Activated CD8-positive, alpha-beta T cell treated with anti-CD3 and anti-CD28 coated beads, Interleukin-2, amount 10 ng/mL, durations not matched to agents 7 days and 5 days (primary cell): ENCODE measurements at regions not wholly inside any gene's neighbourhood (a gene's known extent, or its start where the extent isn't known, plus 50 kb on each side); places are given as distances from the start of the nearest gene placed in this dataset.
"Not testable (repeated sequence)": the region's sequence is repeated elsewhere in the genome, so short reads cannot be mapped to it uniquely, and the experiment has no call there.

Experiments
- ATAC-seq: fragments of 150-1000 bp; cut with Tn5 transposase; one replicate; pipeline ENCODE4 v1.10.0; 2021; ENCODE audit warnings: moderate library complexity
- CTCF ChIA-PET: fragments of 350-600 bp; sonication (Branson Sonifier 250); formaldehyde crosslinking; loops from one replicate; lab custom pipeline; 2021; ENCODE audit warnings: antibody characterized with exemption; lab: Charles Lee
- POLR2A ChIA-PET: fragments of 350-600 bp; sonication (Branson Sonifier 250); formaldehyde crosslinking; loops from one replicate; lab custom pipeline; 2021; ENCODE audit warnings: antibody characterized with exemption; lab: Charles Lee
- DNase-seq: peaks from one replicate; pipeline ENCODE4 v3.0.0-alpha.2; 2020
- H3K27ac Mint-ChIP-seq: one replicate; pipeline ENCODE4 v1.8.0; 2021; ENCODE audit warnings: mild to moderate bottlenecking, mixed read lengths
- H3K27me3 Mint-ChIP-seq: one replicate; pipeline ENCODE4 v1.8.0; 2021; ENCODE audit warnings: low read depth, mixed read lengths
- H3K36me3 Mint-ChIP-seq: one replicate; pipeline ENCODE4 v1.8.0; 2021; ENCODE audit warnings: low read depth, mixed read lengths
- H3K4me1 Mint-ChIP-seq: one replicate; pipeline ENCODE4 v1.8.0; 2021; ENCODE audit warnings: low read depth, mixed read lengths
- H3K4me3 Mint-ChIP-seq: one replicate; pipeline ENCODE4 v1.8.0; 2021; ENCODE audit warnings: mild to moderate bottlenecking, mixed read lengths
- H3K9me3 Mint-ChIP-seq: one replicate; pipeline ENCODE4 v1.8.0; 2022; ENCODE audit warnings: mixed read lengths; ENCODE audit not compliant: insufficient read depth

DNA sequence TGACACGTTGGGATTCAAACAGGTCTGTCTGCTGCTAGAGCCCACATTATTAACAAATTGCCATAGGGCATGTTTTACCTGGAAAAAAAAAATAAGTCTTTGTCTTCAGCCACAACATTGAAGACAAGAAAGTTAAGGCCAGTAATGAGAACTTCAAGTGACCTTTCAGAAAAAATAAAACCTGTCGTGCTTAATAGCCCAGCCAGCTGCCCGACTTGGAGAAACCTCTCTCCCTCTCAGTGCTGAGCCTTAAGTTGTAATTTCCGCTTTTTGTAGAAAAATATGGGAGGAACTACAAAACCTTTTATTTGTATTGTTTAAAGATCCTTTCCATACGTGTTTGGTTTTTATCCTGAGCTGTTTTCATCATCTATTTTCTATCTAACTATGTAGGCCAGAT lies 454.3 kb upstream of the SLITRK6 start:
- DNase-seq, POLR2A ChIA-PET, ATAC-seq, CTCF ChIA-PET, H3K36me3 Mint-ChIP-seq, H3K27ac Mint-ChIP-seq, H3K4me3 Mint-ChIP-seq, H3K27me3 Mint-ChIP-seq, H3K4me1 Mint-ChIP-seq, H3K9me3 Mint-ChIP-seq: not testable (repeated sequence)

DNA sequence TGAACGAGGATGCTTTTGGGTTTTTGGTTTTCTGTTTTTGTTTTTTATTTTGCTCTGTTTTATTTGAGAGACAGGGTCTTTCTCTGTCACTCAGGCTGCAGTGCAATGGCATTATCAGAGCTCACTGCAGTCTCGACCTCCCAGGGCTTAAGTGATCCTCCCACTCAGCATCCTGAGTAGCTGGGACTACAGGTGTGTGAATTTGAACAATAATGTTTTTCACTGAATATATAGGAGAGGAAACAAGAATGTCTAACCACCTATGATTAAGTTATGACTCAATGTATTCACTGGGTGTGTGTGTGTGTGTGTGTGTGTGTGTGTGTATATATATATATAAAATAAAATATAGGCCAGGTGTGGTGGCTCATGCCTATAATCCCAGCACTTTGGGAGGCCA lies 456.6 kb upstream of the SLITRK6 start:
- H3K4me3 Mint-ChIP-seq, H3K4me1 Mint-ChIP-seq, DNase-seq, CTCF ChIA-PET, H3K27ac Mint-ChIP-seq, ATAC-seq, POLR2A ChIA-PET, H3K36me3 Mint-ChIP-seq, H3K9me3 Mint-ChIP-seq, H3K27me3 Mint-ChIP-seq: not testable (repeated sequence)

GRCh38 chr13:86269511-86269910 lies 470.3 kb upstream of the SLITRK6 start:
- Mint-ChIP-seq H3K9me3 (no peaks in the 10 kb centered on the region), H3K27ac (no peak overlapping the region), H3K4me1 (no peaks in the 10 kb centered on the region), H3K4me3 (no peak overlapping the region), H3K27me3 (no peaks in the 10 kb centered on the region), H3K36me3 (no peaks in the 10 kb centered on the region)
- DNase-seq, result no peak
- ChIA-PET CTCF (no interaction called here), POLR2A (no interaction called here)
- ATAC-seq, result no peak

DNA sequence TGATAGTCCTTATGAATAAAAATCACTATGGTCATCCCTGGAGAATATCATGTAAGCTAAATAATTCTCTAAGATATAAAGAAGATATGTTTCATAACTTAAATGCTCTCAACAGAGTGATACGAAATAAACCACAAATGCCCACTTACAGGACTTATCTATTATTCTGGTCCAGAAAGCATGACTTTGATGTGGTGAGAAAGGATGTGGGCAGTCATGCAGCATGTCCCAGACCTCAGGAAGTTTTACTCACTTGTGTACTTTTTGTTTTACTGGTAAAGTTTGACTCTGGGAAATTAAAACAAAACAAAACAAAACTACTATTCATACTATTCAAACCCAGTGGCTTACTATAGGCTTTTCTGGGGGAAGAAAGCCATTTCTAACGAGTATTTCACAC lies 483.2 kb upstream of the SLITRK6 start:
- POLR2A ChIA-PET, result no interaction called here
- ATAC-seq (no peak), DNase-seq (no peak)
- H3K27me3 Mint-ChIP-seq, result no peaks in the 10 kb centered on the region
- no peaks in the 10 kb centered on the region for H3K4me1 Mint-ChIP-seq
- CTCF ChIA-PET, result no interaction called here
- no peaks in the 10 kb centered on the region for H3K36me3 Mint-ChIP-seq
- no peak overlapping the region for H3K27ac Mint-ChIP-seq
- no peak overlapping the region for H3K4me3 Mint-ChIP-seq
- H3K9me3 Mint-ChIP-seq, result peaks cover 1% of the 10 kb centered on the region

DNA sequence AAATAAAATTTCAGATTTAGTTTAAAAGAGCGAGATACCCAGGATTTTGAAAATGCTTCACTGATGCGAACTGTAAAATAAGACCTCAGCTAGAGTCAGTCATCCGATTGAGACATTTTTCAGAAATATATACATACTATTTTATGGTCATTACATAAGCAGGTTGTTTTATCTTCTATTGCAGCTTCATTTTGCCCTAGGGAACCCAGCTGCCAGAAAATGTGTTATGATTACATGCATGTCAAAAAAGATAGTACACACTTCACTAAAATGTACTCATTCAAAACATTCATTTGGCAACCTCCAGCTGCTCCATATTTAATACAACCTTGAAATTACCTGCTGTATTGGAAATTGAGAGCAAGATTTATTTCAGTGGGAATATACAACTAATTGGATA lies 483.8 kb upstream of the SLITRK6 start:
- no peak for DNase-seq
- H3K9me3 Mint-ChIP-seq, result no peaks in the 10 kb centered on the region
- H3K4me3 Mint-ChIP-seq, result no peak overlapping the region
- H3K36me3 Mint-ChIP-seq, result no peaks in the 10 kb centered on the region
- H3K4me1 Mint-ChIP-seq, result no peaks in the 10 kb centered on the region
- POLR2A ChIA-PET, result no interaction called here
- H3K27ac Mint-ChIP-seq, result no peak overlapping the region
- CTCF ChIA-PET, result no interaction called here
- no peak for ATAC-seq
- no peaks in the 10 kb centered on the region for H3K27me3 Mint-ChIP-seq

DNA sequence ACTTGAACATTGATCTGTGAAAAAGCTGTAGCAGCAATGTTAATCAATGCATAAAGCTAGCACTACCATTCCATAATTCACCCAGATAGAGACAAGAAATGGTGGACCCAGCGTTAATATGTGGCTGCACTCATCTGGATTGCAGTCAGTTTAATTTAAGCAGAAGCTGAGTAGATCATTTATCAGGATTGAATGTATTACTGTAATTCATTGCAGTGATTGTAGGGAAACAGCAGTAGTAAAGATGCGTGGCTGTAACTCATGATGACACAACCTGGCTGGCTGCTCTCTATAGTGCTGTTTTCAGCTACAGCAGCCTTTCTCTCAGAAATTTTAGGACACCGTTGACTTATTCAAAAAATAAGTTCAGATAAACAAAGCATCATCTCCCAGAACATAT lies 499.5 kb upstream of the SLITRK6 start:
- H3K4me3 Mint-ChIP-seq, result no peak overlapping the region
- H3K27ac Mint-ChIP-seq, result no peak overlapping the region
- no peak for ATAC-seq

GRCh38 chr13:86299128-86299527 lies 499.9 kb upstream of the SLITRK6 start:
- no peaks in the 10 kb centered on the region for H3K36me3 Mint-ChIP-seq
- no peaks in the 10 kb centered on the region for H3K4me1 Mint-ChIP-seq
- CTCF ChIA-PET, result no interaction called here
- peaks cover 1% of the 10 kb centered on the region for H3K9me3 Mint-ChIP-seq
- no peaks in the 10 kb centered on the region for H3K27me3 Mint-ChIP-seq
- DNase-seq, result no peak
- POLR2A ChIA-PET, result no interaction called here
- H3K4me3 Mint-ChIP-seq, result no peak overlapping the region
- no peak for ATAC-seq
- no peak overlapping the region for H3K27ac Mint-ChIP-seq

More for the DNA sequence above, 499.5 kb upstream of the SLITRK6 start:
- ChIA-PET CTCF (no interaction called here), POLR2A (no interaction called here)
- no peaks in the 10 kb centered on the region for H3K36me3 Mint-ChIP-seq
- no peaks in the 10 kb centered on the region for H3K27me3 Mint-ChIP-seq
- H3K9me3 Mint-ChIP-seq, result peaks cover 5% of the 10 kb centered on the region
- no peaks in the 10 kb centered on the region for H3K4me1 Mint-ChIP-seq
- DNase-seq, result no peak

GRCh38 chr13:86309881-86310280 lies 510.7 kb upstream of the SLITRK6 start:
- H3K27ac Mint-ChIP-seq, result no peak overlapping the region

GRCh38 chr13:86313421-86313820 lies 514.2 kb upstream of the SLITRK6 start:
- Mint-ChIP-seq H3K4me1 (no peaks in the 10 kb centered on the region), H3K27ac (no peak overlapping the region), H3K27me3 (no peaks in the 10 kb centered on the region), H3K36me3 (no peaks in the 10 kb centered on the region), H3K4me3 (no peak overlapping the region), H3K9me3 (peaks cover 10% of the 10 kb centered on the region)
- POLR2A ChIA-PET, result no interaction called here
- ATAC-seq, result no peak
- CTCF ChIA-PET, result interaction anchor here (0.6 kb wide), 1 partner anchor 403 kb away, joined by 3 read pairs; no protein-coding TSS in a partner anchor
- DNase-seq, result no peak

More at GRCh38 chr13:86309881-86310280, 510.7 kb upstream of the SLITRK6 start:
- ATAC-seq (no peak), DNase-seq (no peak)
- Mint-ChIP-seq H3K36me3 (no peaks in the 10 kb centered on the region), H3K27me3 (no peaks in the 10 kb centered on the region), H3K4me1 (no peaks in the 10 kb centered on the region), H3K9me3 (peaks cover 6% of the 10 kb centered on the region), H3K4me3 (no peak overlapping the region)
- ChIA-PET CTCF (no interaction called here), POLR2A (no interaction called here)

DNA sequence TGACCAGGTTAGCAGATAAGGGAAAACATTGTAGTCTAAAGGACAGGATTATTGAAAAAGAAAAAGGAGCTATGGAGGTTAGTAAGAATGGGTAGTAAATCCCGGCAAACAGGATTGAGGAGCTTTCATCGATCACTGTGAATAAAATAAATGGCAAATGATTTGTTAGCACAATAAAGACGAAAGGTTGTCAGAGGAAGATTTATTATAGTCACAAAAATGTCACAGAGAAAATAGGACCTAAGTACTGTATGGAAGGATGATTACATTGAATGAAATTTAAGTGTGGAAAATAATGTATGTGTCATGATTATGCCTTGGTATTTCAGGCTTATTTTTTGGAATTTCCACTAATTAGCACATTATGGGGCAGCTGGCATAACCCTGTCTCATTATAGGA lies 519.2 kb upstream of the SLITRK6 start:
- DNase-seq (no peak), ATAC-seq (no peak)
- POLR2A ChIA-PET, result no interaction called here
- CTCF ChIA-PET, result no interaction called here
- no peaks in the 10 kb centered on the region for H3K27me3 Mint-ChIP-seq
- no peak overlapping the region for H3K27ac Mint-ChIP-seq
- H3K4me3 Mint-ChIP-seq, result no peak overlapping the region
- H3K9me3 Mint-ChIP-seq, result peaks cover 7% of the 10 kb centered on the region
- H3K4me1 Mint-ChIP-seq, result no peaks in the 10 kb centered on the region
- H3K36me3 Mint-ChIP-seq, result no peaks in the 10 kb centered on the region

DNA sequence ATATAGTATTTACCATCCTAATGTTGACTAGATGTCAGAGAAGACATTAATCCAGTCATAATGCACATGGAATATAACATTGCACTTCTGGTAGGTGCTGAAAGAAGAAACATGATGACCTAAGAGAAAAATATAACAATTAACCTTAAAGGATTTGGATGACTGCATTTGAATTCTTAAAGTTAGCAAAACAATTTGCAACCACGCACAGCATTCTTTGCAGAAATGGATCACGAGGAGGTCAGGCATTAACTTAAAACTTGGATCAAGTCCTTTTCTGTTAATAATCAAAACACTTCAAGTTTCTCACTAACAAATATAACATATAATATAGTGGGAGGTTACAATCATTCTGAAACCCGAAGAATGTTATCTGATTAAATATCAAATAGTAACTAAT lies 525.0 kb upstream of the SLITRK6 start:
- Mint-ChIP-seq H3K4me3 (no peak overlapping the region), H3K9me3 (peaks cover 7% of the 10 kb centered on the region), H3K4me1 (no peaks in the 10 kb centered on the region), H3K27ac (no peak overlapping the region), H3K27me3 (no peaks in the 10 kb centered on the region), H3K36me3 (no peaks in the 10 kb centered on the region)
- POLR2A ChIA-PET, result no interaction called here
- no peak for DNase-seq
- CTCF ChIA-PET, result no interaction called here
- ATAC-seq, result no peak

GRCh38 chr13:86355301-86355700 lies 556.1 kb upstream of the SLITRK6 start:
- H3K4me1 Mint-ChIP-seq, result no peaks in the 10 kb centered on the region
- CTCF ChIA-PET, result no interaction called here
- POLR2A ChIA-PET, result no interaction called here
- ATAC-seq (no peak), DNase-seq (no peak)
- no peaks in the 10 kb centered on the region for H3K27me3 Mint-ChIP-seq
- no peaks in the 10 kb centered on the region for H3K36me3 Mint-ChIP-seq
- H3K4me3 Mint-ChIP-seq, result no peak overlapping the region
- no peak overlapping the region for H3K27ac Mint-ChIP-seq
- peaks cover 23% of the 10 kb centered on the region for H3K9me3 Mint-ChIP-seq

GRCh38 chr13:86357106-86357505 lies 557.9 kb upstream of the SLITRK6 start:
- Mint-ChIP-seq H3K4me3 (no peak overlapping the region), H3K27me3 (no peaks in the 10 kb centered on the region)
- no peak for DNase-seq

More at GRCh38 chr13:86357106-86357505, 557.9 kb upstream of the SLITRK6 start:
- H3K9me3 Mint-ChIP-seq, result peaks cover 16% of the 10 kb centered on the region
- H3K36me3 Mint-ChIP-seq, result no peaks in the 10 kb centered on the region
- CTCF ChIA-PET, result no interaction called here
- H3K27ac Mint-ChIP-seq, result no peak overlapping the region
- POLR2A ChIA-PET, result no interaction called here
- H3K4me1 Mint-ChIP-seq, result no peaks in the 10 kb centered on the region
- ATAC-seq, result no peak
